Body of pancreas (tissue), 4 donors: ENCODE measurements at regions not wholly inside any gene's neighbourhood (a gene's known extent, or its start where the extent isn't known, plus 50 kb on each side); places are given as distances from the start of the nearest gene placed in this dataset.

ENCODE experiments used
- ATAC-seq: fragments of 150-250 bp; one replicate; pipeline ENCODE4 v1.9.1; 2016
- DNase-seq, 4 donors: peaks; one replicate each; pipeline ENCODE4 v3.0.0-alpha.2; 2019
- H3K27ac ChIP-seq, 4 donors: fragments of 200-600 bp; sonication (generic); 1 replicate in 3 of 4; 2 replicates in 1 of 4; pipeline versions ENCODE4 v1.5.1 to v1.6.1; 2016 to 2019; ENCODE audit warnings: mild to moderate bottlenecking in 1 of 4, mixed read lengths in 1 of 4, moderate library complexity in 1 of 4
- H3K27me3 ChIP-seq, 2 donors: fragments of 200-600 bp; sonication (generic); one replicate each; pipeline ENCODE4 v1.6.0; 2016; ENCODE audit warnings: mild to moderate bottlenecking in 1 of 2
- H3K36me3 ChIP-seq, 2 donors: fragments of 200-600 bp; sonication (generic); replicated peaks in 1 of 2; 2 replicates each; pipeline ENCODE4 v1.5.1; 2016; ENCODE audit warnings: low read depth in 2 of 2; ENCODE audit not compliant: insufficient read depth in 1 of 2
- H3K4me1 ChIP-seq: fragments of 200-600 bp; sonication (generic); one replicate; pipeline ENCODE4 v1.6.0; 2016
- H3K4me3 ChIP-seq, 2 donors: fragments of 200-600 bp; sonication (generic); 1 replicate in 1 of 2; 2 replicates in 1 of 2; pipeline ENCODE4 v1.5.1; 2016 to 2019
- H3K9me3 ChIP-seq, 3 donors: fragments of 200-600 bp; sonication (generic); 1 replicate in 2 of 3; 2 replicates in 1 of 3; pipeline ENCODE4 v1.5.1; 2016
- POLR2A ChIP-seq, 3 donors: fragments of 450-650 bp; IDR thresholded peaks; one replicate each; pipeline ENCODE4 v1.6.1; 2016; ENCODE audit warnings: antibody characterized with exemption in 3 of 3, mild to moderate bottlenecking in 2 of 3
- WGBS, 2 donors: methylation state at CpG; one replicate each; pipeline ENCODE4 v1.1.5; 2017; 5-methylcytosine and 5-hydroxymethylcytosine counted together
- intact Hi-C: fragments of 100-400 bp; cut with DNase I; formaldehyde crosslinking; loops from one replicate; pipeline ENCODE4 v1.15.1; 2023
- TF ChIP-seq, protein P1 (sequence below), 7 experiments: fragments of 450-650 bp in 4 of 7; fragments of 200-600 bp in 3 of 7; sonication (generic) in 3 of 7; IDR thresholded peaks; one replicate each; pipeline ENCODE4 v1.5.1; 2016 to 2019; ENCODE audit warnings: antibody characterized with exemption in 7 of 7

DNA sequence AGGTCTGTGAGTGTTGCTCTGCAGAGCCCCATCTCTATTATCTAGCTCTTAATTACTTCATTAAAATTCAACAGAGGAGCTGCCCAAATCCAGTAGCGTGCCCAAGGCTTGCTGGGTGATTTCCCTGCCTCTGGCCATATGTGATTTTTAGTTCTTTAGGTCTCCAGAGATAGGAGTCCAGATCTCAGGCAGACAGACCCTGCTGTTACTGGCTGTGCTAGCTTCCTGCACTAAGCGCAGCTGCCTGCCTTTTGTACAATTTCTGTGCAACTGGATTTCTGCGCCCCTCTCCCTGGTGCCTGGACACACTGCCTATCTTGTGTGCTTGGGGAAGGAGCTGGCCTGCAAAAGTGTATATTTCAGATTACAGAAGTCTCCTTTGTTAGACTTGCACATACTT is 136.5 kb downstream of the TDRD15 start:
- Histone ChIP-seq H3K9me3 (no peaks in the 10 kb centered on the region), H3K4me3 (no peak overlapping the region), H3K27ac (no peak overlapping the region), H3K27me3 (no peaks in the 10 kb centered on the region), H3K4me1 (no peaks in the 10 kb centered on the region), H3K36me3 (no peaks in the 10 kb centered on the region)
- ATAC-seq (no peak), DNase-seq (no peak)
- intact Hi-C loops, result no loop called here
- 73 to 89% methylated on average over 1 to 3 of the region's 3 CpGs for WGBS, 2 donors
- TF ChIP-seq, protein P1, sequence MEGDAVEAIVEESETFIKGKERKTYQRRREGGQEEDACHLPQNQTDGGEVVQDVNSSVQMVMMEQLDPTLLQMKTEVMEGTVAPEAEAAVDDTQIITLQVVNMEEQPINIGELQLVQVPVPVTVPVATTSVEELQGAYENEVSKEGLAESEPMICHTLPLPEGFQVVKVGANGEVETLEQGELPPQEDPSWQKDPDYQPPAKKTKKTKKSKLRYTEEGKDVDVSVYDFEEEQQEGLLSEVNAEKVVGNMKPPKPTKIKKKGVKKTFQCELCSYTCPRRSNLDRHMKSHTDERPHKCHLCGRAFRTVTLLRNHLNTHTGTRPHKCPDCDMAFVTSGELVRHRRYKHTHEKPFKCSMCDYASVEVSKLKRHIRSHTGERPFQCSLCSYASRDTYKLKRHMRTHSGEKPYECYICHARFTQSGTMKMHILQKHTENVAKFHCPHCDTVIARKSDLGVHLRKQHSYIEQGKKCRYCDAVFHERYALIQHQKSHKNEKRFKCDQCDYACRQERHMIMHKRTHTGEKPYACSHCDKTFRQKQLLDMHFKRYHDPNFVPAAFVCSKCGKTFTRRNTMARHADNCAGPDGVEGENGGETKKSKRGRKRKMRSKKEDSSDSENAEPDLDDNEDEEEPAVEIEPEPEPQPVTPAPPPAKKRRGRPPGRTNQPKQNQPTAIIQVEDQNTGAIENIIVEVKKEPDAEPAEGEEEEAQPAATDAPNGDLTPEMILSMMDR (IDR thresholded peaks at IDR 0.05), result no peak
- no peak for TF ChIP-seq POLR2A (IDR thresholded peaks at IDR 0.05)

DNA sequence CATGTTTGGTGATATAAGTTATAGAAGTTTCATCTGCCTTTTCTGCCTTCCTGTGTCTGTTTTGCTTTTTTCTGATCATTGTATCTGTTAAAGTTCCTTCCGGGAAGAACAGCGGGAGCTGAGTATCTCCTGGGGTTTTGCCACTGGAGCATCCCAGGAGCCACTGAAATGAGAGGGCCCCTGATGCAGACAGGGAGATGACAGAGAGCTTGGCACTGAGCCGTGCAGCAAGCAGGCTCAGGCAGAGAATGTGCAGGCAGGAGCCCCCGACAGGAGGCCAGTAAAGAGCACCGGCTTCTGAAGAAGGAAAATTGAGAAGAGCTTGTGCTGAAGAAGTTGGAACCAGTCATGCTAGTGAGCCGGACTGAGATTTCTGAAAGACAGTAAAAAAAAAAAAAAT is 137.8 kb downstream of the TDRD15 start:
- no peak overlapping the region for H3K4me3 ChIP-seq
- no peaks in the 10 kb centered on the region for H3K4me1 ChIP-seq
- DNase-seq (no peak), ATAC-seq (no peak)
- TF ChIP-seq POLR2A (IDR thresholded peaks at IDR 0.05), result no peak
- TF ChIP-seq, protein P1 (IDR thresholded peaks at IDR 0.05), result no peak
- H3K9me3 ChIP-seq, result no peaks in the 10 kb centered on the region
- intact Hi-C loops, result no loop called here
- no peak overlapping the region for H3K27ac ChIP-seq
- WGBS, 2 donors, result 57 to 69% methylated on average over 6 of the region's 6 CpGs
- no peaks in the 10 kb centered on the region for H3K36me3 ChIP-seq
- H3K27me3 ChIP-seq, result no peaks in the 10 kb centered on the region

DNA sequence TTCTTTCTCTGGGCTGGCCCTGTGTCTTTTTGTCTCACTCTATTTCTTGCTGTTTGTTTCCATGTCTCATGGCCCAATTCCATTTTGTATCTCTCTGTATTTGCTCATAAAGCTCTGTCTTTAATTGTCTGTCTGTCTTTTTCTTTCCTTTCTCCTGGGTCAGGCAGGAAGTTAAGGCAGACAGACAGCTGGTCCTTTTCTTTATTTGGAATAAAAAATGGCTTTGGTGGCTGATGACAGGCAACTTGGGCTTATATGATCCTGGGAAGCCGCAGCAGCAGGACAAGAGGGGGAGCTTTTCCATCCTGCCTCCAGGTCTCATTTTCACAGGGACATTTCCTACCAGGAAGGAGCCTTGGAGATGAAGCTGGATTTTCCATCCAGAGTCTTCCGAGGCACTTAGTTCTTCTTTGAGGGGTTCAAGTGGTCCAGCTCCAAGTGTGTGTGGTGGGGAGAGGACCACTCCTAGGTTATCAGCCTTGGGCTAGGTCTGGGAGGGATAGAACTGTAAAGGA is 138.7 kb downstream of the TDRD15 start:
- 69 to 82% methylated on average over 1 to 2 of the region's 2 CpGs for WGBS, 2 donors
- intact Hi-C loops, result no loop called here
- Histone ChIP-seq H3K4me3 (no peak overlapping the region), H3K36me3 (no peaks in the 10 kb centered on the region), H3K27ac (no peak overlapping the region), H3K9me3 (no peaks in the 10 kb centered on the region), H3K27me3 (no peaks in the 10 kb centered on the region), H3K4me1 (peaks cover 4% of the 10 kb centered on the region)
- TF ChIP-seq, protein P1 (IDR thresholded peaks at IDR 0.05), result no peak
- TF ChIP-seq POLR2A (IDR thresholded peaks at IDR 0.05), result no peak
- DNase-seq (no peak), ATAC-seq (no peak)

DNA sequence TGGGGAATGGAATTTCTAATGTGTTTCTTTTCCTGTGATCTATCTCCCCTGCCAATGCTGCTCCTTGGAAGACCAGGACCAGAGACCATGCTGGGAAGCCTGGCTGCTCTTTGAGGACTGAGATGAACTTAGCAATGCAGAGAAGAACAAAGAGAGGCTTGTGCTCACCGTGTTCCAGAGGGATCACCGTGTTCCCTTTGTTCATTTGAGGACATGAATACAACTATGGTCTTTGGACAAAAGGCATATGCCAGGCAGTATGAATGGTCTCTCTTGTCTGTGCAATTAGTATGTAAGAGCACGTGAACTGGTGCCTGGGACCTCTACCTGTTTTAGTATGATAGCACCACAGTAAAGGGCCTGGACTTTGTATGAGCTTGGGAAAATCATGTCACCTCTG is 139.9 kb downstream of the TDRD15 start:
- Histone ChIP-seq H3K9me3 (no peaks in the 10 kb centered on the region), H3K4me3 (no peak overlapping the region), H3K27me3 (no peaks in the 10 kb centered on the region), H3K27ac (no peak overlapping the region), H3K4me1 (peaks cover 13% of the 10 kb centered on the region), H3K36me3 (no peaks in the 10 kb centered on the region)
- no peak for DNase-seq
- no peak for ATAC-seq
- intact Hi-C loops, result no loop called here
- TF ChIP-seq POLR2A (IDR thresholded peaks at IDR 0.05), result no peak
- TF ChIP-seq, protein P1 (IDR thresholded peaks at IDR 0.05), result no peak
- WGBS, 2 donors, result 37 to 41% methylated on average over 3 of the region's 3 CpGs

DNA sequence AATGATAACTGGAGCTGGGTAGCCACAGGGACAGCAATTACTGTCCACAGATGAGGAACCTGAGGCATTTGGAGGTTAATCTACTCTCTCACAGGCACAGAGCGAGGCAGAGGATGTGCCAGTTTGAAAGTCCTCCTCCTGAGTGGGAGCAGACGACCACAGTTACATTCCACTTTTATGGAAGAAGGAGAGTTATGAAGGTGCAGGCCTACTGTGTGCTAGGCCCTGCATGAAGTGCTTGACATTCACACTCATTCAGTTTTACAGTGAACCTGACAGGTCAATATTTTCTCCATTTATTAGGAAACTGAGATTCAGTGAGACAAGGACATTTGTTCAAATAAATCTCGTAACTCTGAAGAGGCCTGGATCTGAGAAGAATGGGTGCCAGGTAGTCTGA is 142.0 kb downstream of the TDRD15 start:
- H3K4me1 ChIP-seq, result peaks cover 20% of the 10 kb centered on the region
- H3K36me3 ChIP-seq, result no peaks in the 10 kb centered on the region
- no peak overlapping the region for H3K4me3 ChIP-seq
- WGBS, 2 donors, result 71 to 78% methylated on average over 3 of the region's 3 CpGs
- ATAC-seq (no peak), DNase-seq (no peak)
- intact Hi-C loops, result no loop called here
- no peak for TF ChIP-seq POLR2A (IDR thresholded peaks at IDR 0.05)
- TF ChIP-seq, protein P1 (IDR thresholded peaks at IDR 0.05), result no peak
- no peaks in the 10 kb centered on the region for H3K9me3 ChIP-seq
- no peaks in the 10 kb centered on the region for H3K27me3 ChIP-seq
- no peak overlapping the region for H3K27ac ChIP-seq
